Endothelial cell (in vitro differentiated cells): ENCODE measurements at regions not wholly inside any gene's neighbourhood (a gene's known extent, or its start where the extent isn't known, plus 50 kb on each side); places are given as distances from the start of the nearest gene placed in this dataset.
"Not testable (repeated sequence)": the region's sequence is repeated elsewhere in the genome, so short reads cannot be mapped to it uniquely, and the experiment has no call there.

Source experiments
- DNase-seq: peaks from one replicate; pipeline ENCODE4 v3.0.0; 2021; ENCODE audit warnings: low spot score
- H3K27ac Mint-ChIP-seq: one replicate; pipeline ENCODE4 v1.8.0; 2021; ENCODE audit warnings: mixed read lengths, inconsistent platforms; ENCODE audit not compliant: unreplicated experiment
- H3K27me3 Mint-ChIP-seq: one replicate; pipeline ENCODE4 v1.8.0; 2021; ENCODE audit warnings: mild to moderate bottlenecking, moderate library complexity, mixed read lengths, inconsistent platforms; ENCODE audit not compliant: unreplicated experiment
- H3K36me3 Mint-ChIP-seq: one replicate; pipeline ENCODE4 v1.8.0; 2021; ENCODE audit warnings: mild to moderate bottlenecking, low read depth, mixed read lengths, inconsistent platforms; ENCODE audit not compliant: unreplicated experiment
- H3K4me1 Mint-ChIP-seq: one replicate; pipeline ENCODE4 v1.8.0; 2021; ENCODE audit warnings: mild to moderate bottlenecking, mixed read lengths, inconsistent platforms; ENCODE audit not compliant: unreplicated experiment
- H3K4me3 Mint-ChIP-seq: one replicate; pipeline ENCODE4 v1.8.0; 2021; ENCODE audit warnings: mild to moderate bottlenecking, mixed read lengths, inconsistent platforms; ENCODE audit not compliant: unreplicated experiment
- H3K9me3 Mint-ChIP-seq: one replicate; pipeline ENCODE4 v1.8.0; 2021; ENCODE audit warnings: mixed read lengths, inconsistent platforms; ENCODE audit not compliant: unreplicated experiment
- CTCF ChIP-seq: fragments of 200-600 bp; sonication (generic); IDR thresholded peaks from one replicate; pipeline ENCODE4 v1.5.0; 2021; ENCODE audit warnings: antibody characterized with exemption; ENCODE audit not compliant: unreplicated experiment

GRCh38 chr1:238443687-238444086 is 553.0 kb upstream of the ZP4 start:
- DNase-seq, result no peak
- Mint-ChIP-seq H3K4me1 (peaks cover 10% of the 10 kb centered on the region), H3K27ac (no peak overlapping the region), H3K4me3 (no peak overlapping the region), H3K9me3 (no peaks in the 10 kb centered on the region), H3K36me3 (no peaks in the 10 kb centered on the region), H3K27me3 (no peaks in the 10 kb centered on the region)
- no peak for TF ChIP-seq CTCF

GRCh38 chr1:238439511-238439910 is 548.8 kb upstream of the ZP4 start:
- Mint-ChIP-seq H3K27me3 (no peaks in the 10 kb centered on the region), H3K9me3 (no peaks in the 10 kb centered on the region), H3K4me1 (no peaks in the 10 kb centered on the region), H3K4me3 (no peak overlapping the region), H3K36me3 (no peaks in the 10 kb centered on the region), H3K27ac (no peak overlapping the region)
- no peak for DNase-seq
- TF ChIP-seq CTCF, result no peak

- H3K9me3 Mint-ChIP-seq, result no peaks in the 10 kb centered on the region
- no peaks in the 10 kb centered on the region for H3K36me3 Mint-ChIP-seq
- TF ChIP-seq CTCF, result no peak
- no peak overlapping the region for H3K27ac Mint-ChIP-seq
- no peak for DNase-seq
- H3K4me1 Mint-ChIP-seq, result no peaks in the 10 kb centered on the region
- no peak overlapping the region for H3K4me3 Mint-ChIP-seq
- peaks cover 2% of the 10 kb centered on the region for H3K27me3 Mint-ChIP-seq
Observed at GRCh38 chr1:238438311-238439270, 547.9 kb upstream of the ZP4 start.

- H3K27ac Mint-ChIP-seq, H3K4me3 Mint-ChIP-seq, H3K27me3 Mint-ChIP-seq, DNase-seq, H3K36me3 Mint-ChIP-seq, H3K4me1 Mint-ChIP-seq, H3K9me3 Mint-ChIP-seq: not testable (repeated sequence)
Observed at GRCh38 chr1:238429703-238430102, 539.0 kb upstream of the ZP4 start.

- no peaks in the 10 kb centered on the region for H3K4me1 Mint-ChIP-seq
- H3K27me3 Mint-ChIP-seq, result no peaks in the 10 kb centered on the region
- no peak overlapping the region for H3K27ac Mint-ChIP-seq
- no peak overlapping the region for H3K4me3 Mint-ChIP-seq
- no peak for DNase-seq
- H3K9me3 Mint-ChIP-seq, result no peaks in the 10 kb centered on the region
- no peaks in the 10 kb centered on the region for H3K36me3 Mint-ChIP-seq
- TF ChIP-seq CTCF, result no peak
Observed at GRCh38 chr1:238419209-238419608, 528.5 kb upstream of the ZP4 start.
